ENCODE measurements at regions not wholly inside any gene's neighbourhood (a gene's known extent, or its start where the extent isn't known, plus 50 kb on each side); places are given as distances from the start of the nearest gene placed in this dataset.

DNA sequence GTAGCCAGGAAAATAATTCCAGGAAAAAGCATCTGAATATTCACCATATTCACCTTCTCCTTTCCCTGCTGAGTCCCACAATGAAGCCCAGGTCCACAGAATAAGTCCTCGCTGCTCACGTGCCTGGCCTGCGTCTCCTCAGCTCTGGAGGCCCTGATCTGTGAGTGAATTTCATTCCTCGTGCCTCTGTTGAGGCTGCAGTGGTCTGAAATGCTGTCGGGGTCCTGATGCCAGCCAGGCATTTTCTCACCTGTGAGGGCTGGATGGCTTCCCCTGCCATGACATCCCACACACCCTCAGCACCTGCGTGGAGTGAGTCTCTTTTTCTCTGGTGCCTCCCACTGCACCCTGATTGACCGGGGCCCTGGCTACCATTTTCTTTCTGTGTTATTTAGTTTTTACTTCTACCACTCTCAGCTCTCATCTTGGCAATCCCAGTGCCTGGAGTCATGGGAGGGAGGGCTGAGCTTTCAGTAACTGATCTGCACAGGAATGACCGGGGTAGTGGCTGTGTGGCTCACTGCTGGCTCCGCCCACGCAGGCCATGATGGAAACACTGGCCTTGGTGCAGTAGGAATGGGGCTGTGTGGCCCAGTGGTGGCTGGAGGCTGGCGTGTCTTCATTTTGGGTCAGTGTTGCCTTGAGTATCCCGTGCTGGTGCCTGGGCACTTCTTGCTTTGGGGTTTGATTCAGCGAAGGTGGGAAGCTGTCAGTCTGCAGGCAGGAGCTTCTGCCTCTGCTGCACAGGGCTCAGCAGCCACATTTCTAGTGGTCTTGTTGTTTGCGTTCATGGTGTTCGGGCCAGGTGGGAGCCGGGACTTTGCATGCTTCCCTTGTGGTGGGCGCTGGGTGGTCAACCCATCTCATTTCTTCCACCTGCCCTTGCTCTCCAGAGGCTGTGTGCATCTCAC lies 807.2 kb downstream of the TBC1D22A start:
- Histone ChIP-seq H3K4me3 (ENCODE audit: low read depth, low read length) (no peak overlapping the region), H3K27me3 (ENCODE audit: control insufficient read depth, insufficient read depth, low read length) (no peaks in the 10 kb centered on the region), H3K36me3 (ENCODE audit: control insufficient read depth, insufficient read depth, low read length) (no peaks in the 10 kb centered on the region)
- FAIRE-seq (no peak), DNase-seq (ENCODE audit: low read depth) (no peak)
- TF ChIP-seq, protein P1, sequence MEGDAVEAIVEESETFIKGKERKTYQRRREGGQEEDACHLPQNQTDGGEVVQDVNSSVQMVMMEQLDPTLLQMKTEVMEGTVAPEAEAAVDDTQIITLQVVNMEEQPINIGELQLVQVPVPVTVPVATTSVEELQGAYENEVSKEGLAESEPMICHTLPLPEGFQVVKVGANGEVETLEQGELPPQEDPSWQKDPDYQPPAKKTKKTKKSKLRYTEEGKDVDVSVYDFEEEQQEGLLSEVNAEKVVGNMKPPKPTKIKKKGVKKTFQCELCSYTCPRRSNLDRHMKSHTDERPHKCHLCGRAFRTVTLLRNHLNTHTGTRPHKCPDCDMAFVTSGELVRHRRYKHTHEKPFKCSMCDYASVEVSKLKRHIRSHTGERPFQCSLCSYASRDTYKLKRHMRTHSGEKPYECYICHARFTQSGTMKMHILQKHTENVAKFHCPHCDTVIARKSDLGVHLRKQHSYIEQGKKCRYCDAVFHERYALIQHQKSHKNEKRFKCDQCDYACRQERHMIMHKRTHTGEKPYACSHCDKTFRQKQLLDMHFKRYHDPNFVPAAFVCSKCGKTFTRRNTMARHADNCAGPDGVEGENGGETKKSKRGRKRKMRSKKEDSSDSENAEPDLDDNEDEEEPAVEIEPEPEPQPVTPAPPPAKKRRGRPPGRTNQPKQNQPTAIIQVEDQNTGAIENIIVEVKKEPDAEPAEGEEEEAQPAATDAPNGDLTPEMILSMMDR (IDR thresholded peaks at IDR 0.05; ENCODE audit: insufficient read depth, low read length, severe bottlenecking): no peak

- TF ChIP-seq, protein P1 (IDR thresholded peaks at IDR 0.05; ENCODE audit: insufficient read depth, low read length, severe bottlenecking): no peak
- Histone ChIP-seq H3K4me3 (ENCODE audit: low read depth, low read length) (no peak overlapping the region), H3K36me3 (ENCODE audit: control insufficient read depth, insufficient read depth, low read length) (no peaks in the 10 kb centered on the region), H3K27me3 (ENCODE audit: control insufficient read depth, insufficient read depth, low read length) (no peaks in the 10 kb centered on the region)
- DNase-seq (ENCODE audit: low read depth) (no peak), FAIRE-seq (no peak)
These were observed 806.2 kb downstream of the TBC1D22A start for GRCh38 chr22:47568700-47569099.

DNA sequence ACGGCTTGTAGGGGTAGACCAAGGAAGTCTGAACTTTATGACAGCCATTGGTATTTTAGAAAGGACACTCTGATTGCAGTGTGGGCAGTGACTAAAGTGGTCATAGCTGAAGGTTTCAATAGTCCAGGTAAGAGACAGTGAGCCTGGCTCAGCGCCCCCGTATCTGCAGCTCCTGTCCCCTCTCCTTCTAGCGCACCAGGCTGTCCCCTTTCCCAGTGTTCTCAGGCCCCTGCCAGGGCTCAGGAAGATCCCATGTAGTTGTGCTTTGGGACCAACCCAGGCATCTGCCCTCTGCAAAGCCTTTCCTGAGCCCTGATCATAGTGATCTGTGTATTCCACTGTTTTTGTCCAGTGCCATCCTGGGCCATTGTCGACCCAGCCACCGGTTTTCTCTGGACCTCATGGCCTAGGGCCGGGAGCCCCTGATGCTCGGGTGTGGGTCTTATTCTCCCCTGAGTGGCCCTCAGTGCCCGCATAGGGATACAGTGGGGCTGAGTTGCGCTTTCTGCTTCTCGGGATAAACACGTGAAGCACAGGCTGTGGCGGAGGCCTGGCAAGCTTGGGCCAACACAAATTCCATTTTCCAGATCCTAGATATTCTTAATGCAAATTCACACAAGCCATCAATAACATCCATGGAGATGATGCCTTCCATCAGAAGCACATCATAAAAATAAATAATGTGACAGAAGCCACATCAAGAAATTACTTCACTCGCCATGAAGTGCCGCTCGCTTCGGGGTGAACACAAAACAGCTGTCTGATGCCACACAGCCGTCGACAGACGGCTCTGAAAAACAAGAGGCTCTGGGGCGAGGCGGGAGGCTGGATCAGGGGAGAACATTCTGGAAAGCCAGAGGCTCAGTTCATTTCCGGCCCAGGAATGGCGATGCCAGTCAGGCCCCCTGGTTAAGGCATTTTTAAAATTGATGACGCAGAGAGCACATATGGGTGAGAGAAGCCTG lies 805.0 kb downstream of the TBC1D22A start:
- TF ChIP-seq, protein P1 (IDR thresholded peaks at IDR 0.05; ENCODE audit: insufficient read depth, low read length, severe bottlenecking): no peak
- Histone ChIP-seq H3K36me3 (ENCODE audit: control insufficient read depth, insufficient read depth, low read length) (no peaks in the 10 kb centered on the region), H3K27me3 (ENCODE audit: control insufficient read depth, insufficient read depth, low read length) (no peaks in the 10 kb centered on the region), H3K4me3 (ENCODE audit: low read depth, low read length) (no peak overlapping the region)
- DNase-seq (ENCODE audit: low read depth) (no peak), FAIRE-seq (no peak)

GRCh38 chr22:47566491-47566890 lies 804.0 kb downstream of the TBC1D22A start:
- DNase-seq (ENCODE audit: low read depth) (no peak), FAIRE-seq (peak; percentile 40)
- TF ChIP-seq, protein P1 (IDR thresholded peaks at IDR 0.05; ENCODE audit: insufficient read depth, low read length, severe bottlenecking): no peak
- H3K27me3 ChIP-seq (ENCODE audit: control insufficient read depth, insufficient read depth, low read length): no peaks in the 10 kb centered on the region
- H3K4me3 ChIP-seq (ENCODE audit: low read depth, low read length): no peak overlapping the region
- no peaks in the 10 kb centered on the region for H3K36me3 ChIP-seq (ENCODE audit: control insufficient read depth, insufficient read depth, low read length)

DNA sequence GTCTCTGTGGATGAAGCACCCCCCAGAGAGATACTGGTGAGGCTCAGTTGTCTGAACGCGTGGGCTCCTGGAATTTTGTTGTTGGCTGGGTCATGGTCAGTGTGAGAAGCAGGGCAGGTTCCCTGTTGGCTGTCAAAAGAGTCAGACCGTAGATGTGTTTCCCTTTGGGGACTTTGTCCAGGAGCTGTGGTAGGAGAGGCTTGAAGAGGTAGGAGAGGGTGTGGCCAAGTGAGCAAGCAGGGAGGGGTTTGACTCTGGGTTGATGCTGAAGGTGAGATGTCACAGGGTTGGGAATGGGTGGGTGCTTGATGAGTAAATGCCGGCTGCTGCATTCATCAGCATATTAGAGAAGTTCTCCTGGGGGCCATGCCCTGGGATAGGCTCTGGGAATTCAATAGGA lies 803.2 kb downstream of the TBC1D22A start:
- Histone ChIP-seq H3K4me3 (ENCODE audit: low read depth, low read length) (no peak overlapping the region), H3K36me3 (ENCODE audit: control insufficient read depth, insufficient read depth, low read length) (no peaks in the 10 kb centered on the region), H3K27me3 (ENCODE audit: control insufficient read depth, insufficient read depth, low read length) (no peaks in the 10 kb centered on the region)
- TF ChIP-seq, protein P1 (IDR thresholded peaks at IDR 0.05; ENCODE audit: insufficient read depth, low read length, severe bottlenecking): no peak
- no peak for FAIRE-seq
- no peak for DNase-seq (ENCODE audit: low read depth)

All from bronchial epithelial cell (primary cell).